SH-SY5Y (cell line): ENCODE measurements at regions not wholly inside any gene's neighbourhood (a gene's known extent, or its start where the extent isn't known, plus 50 kb on each side); places are given as distances from the start of the nearest gene placed in this dataset.

Source experiments
- GATA2 ChIP-seq: IDR thresholded peaks from 2 replicates; pipeline ENCODE4 v1.6.1; 2011; ENCODE audit warnings: mild to moderate bottlenecking, low read depth, low read length
- GATA3 ChIP-seq: IDR thresholded peaks from 2 replicates; pipeline ENCODE4 v1.6.1; 2011; ENCODE audit warnings: low read depth, mild to moderate bottlenecking, low read length, moderate library complexity

DNA sequence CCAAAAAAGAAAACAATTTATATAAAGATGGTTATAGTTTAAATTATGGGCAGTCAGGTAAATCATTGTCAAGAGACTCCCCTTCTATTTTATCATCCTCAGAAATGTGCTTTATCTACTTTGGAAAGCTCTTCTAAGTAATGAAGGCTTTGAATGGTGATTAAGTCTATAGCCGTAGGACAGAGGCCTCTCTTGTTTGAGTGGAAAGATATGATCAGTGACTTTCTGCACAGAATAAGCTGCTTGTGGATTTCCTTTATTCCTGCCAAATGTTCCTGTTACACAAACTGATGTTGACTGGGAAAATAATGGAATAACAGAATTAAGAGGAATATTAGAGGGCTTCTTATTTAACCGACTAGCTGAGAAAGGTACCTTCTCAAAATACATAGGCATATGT is 174.6 kb upstream of the IVNS1ABP start:
- no peak for TF ChIP-seq GATA2
- TF ChIP-seq GATA3, result no peak

DNA sequence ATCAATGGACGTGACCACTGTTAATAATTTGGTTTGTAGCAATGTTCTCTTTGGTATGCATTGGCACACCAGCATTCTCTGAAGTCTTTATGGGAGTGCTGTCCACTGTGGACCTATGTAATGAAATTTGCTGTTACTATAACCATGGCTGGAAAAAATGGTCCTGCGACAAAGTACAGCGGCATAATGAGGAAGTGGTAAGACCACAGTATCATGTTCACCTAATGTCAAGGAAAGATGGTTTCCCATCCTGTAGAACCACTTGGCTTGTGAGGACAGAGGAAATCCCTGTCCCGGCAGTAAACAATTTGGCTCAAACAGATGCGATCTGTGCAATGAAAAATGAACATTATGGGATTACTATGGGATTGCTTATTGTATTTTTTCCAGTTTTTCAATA is 173.9 kb upstream of the IVNS1ABP start:
- TF ChIP-seq GATA2 (no peak), GATA3 (no peak)

DNA sequence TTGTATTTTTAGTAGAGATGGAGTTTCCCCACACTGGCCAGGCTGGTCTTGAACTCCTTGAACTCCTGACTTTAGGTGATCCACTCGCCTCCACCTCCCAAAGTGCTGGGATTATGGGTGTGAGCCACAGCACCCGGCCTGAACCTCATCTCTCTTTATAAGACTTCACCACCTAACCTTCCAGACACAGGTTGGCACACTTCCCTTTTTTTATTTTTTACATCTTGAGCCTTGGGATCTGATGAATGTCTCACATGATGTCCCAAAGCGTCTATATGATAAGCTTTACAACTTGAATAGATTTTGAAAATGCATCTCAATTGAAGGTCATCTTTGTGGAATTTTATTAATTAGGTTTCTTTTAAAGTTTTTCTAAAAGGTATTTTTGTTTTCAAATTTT is 172.4 kb upstream of the IVNS1ABP start:
- no peak for TF ChIP-seq GATA2
- TF ChIP-seq GATA3, result no peak

DNA sequence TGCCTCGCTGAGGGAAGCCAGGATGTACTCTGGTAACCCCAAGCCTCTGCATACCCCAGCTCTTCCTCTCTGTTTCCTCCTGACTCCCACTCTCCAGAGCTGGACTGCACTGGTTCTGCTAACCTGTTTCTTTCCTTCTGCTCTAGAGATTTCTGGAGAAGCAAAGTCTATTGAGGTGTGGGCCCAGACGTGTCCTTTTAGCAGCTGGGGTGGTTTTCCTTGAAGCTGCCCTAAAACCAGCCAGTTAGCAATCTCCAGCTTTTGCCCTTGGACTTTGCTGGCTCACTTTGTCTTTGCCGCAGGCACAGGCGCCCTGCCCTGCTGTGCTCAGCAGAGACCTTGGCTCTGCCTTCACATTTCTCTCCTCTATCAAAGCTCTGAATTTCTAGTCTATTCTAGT is 171.8 kb upstream of the IVNS1ABP start:
- TF ChIP-seq GATA2 (no peak), GATA3 (no peak)

DNA sequence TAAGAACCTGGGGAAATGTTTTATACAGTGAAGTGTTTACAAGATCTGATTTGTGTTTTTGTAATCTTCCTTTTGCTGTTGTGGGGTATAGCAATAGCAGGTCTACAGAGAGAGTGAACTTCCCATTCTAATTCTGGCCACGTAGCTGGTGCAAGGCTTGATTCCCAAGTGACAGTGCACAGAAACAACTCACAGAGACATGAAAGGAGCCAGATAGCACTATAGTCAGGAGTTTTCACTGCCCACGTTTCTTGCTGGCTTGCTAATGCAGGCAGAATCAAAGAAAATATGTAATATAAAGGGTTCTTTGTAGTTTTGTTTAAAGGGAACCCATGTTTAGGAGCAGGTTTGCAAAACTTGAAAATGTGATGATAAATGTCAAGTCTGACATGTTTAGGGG is 170.9 kb upstream of the IVNS1ABP start:
- TF ChIP-seq GATA2 (no peak), GATA3 (no peak)

DNA sequence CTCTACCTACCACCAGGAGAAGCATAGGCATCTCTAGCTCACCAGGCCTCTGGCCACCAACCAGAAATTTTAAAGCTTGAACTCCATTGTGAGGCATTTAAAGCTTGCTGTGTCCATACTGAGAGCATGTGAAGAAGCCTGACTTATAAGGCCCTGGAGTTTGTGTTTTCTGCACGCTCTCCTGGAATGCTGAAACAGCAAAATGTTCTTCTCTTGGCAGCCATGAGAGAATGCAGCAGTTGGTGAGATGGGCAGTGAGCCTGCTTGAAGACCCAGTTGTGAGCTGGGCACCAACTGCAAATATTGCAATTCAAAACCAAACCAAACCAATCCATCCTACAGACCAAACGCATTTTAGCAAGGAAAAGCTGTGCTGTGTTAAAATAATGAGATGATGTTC is 170.0 kb upstream of the IVNS1ABP start:
- TF ChIP-seq GATA3 (no peak), GATA2 (no peak)

DNA sequence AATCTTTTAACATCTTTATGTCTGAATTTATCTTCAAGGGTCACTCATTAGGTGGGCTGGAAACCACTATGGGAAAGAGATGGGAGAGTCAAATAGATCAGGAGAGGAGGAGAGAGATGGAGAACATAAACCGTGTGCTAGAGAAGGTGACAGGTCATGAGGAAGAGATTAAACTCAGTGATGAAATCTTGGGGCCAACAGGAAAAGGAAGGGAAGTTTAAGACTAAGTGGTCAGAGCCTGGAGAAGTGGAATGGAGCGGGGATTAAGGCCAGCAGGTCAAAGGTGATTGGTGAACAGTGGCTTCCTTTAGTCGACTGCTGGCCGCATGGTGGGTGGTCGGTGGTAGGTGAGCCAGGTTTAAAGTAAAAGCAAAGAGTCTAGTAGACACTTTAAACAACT is 169.3 kb upstream of the IVNS1ABP start:
- no peak for TF ChIP-seq GATA2
- no peak for TF ChIP-seq GATA3

DNA sequence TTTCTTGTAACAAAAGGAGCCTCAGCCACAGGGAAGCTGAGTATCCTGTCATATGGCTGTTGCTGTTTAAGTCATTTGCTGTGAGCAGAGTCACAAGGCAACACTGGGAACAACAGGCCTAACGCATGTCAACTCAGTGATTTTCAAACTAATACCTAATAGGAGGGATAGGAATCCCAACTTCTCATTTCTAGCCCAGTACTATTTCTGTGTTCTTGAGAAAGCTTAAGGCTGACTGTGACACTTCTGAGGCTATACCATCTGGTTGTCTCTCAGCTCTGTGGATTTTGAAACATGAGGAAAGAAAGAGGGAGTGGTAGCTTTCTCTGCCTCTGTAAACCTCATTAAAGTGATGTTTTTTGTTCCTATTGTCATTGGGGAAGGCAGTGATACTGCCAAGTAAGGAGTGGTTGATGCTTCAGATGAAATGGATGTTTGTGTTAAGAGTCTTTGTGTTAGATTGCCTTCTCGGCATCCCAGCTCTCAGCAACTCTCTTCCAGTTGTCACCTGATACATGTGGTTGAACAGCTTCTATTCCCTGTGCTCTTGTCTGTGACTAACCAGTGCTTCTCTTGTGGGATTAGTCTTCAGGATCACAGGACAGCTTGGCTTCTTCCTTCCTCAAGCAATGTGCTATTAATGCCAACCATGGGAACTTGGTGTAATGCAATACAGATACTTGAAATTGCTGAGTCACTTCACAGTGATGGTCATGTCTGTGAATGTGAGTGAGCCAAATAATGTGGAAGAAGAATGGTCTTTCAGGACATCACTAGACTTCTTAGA is 166.8 kb upstream of the IVNS1ABP start:
- no peak for TF ChIP-seq GATA3
- TF ChIP-seq GATA2, result no peak

DNA sequence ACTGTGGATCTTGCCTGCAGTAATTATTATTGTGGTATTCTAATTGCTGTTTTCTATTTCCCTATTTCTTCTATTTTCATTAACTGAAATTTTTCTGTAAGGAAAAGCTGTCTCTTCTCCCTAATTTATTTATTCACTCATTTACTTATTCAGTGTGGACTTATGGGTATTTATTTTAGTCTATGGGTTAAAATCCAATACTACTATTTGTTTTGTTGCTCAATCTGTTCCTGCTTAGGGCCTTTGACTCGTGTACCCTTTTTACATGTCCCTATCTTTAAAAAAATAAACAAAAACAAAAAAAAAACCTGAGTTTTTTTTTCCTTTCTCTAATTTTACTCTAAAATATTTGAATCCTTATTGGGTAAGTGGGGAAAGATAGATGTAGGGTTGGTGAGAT is 166.2 kb upstream of the IVNS1ABP start:
- TF ChIP-seq GATA2, result no peak
- TF ChIP-seq GATA3, result no peak

DNA sequence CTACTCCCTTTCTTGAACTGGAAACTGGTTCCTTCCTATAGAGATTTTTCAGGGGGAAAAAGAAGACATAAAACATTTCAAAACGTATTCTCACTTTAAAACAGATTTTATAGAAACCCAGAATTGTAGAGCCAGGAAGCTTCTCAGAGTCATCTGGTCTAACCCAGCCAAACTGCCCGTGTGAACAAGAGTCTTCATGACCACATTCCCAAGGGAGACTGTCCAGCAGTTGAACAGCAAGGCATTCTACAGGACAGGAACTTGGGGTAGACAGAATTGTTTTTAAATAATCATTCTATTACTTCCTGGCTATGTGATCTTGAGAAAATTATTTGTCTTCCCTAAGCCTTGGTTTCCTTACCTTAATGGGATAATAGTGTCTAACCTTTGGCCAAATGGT is 163.5 kb upstream of the IVNS1ABP start:
- TF ChIP-seq GATA2 (no peak), GATA3 (no peak)

DNA sequence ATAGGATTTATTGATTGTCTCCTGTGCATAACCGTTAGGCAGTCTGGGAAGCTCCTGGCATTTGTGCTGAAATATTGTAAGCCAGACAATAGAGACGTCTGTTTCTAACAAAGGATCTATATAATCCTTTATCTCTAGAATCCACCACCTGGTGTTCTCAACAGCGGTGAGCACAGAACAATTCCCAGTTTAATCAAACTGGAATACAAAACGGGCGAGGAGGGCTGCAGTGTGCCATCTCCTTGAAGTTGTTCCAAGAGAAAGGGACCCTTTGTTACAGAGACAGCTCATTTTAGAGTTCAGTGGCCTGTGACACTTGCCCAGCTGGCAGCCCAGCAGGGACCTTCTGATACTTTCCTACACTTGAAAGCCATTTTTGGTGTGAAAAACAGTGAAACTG is 162.8 kb upstream of the IVNS1ABP start:
- TF ChIP-seq GATA3 (no peak), GATA2 (no peak)

DNA sequence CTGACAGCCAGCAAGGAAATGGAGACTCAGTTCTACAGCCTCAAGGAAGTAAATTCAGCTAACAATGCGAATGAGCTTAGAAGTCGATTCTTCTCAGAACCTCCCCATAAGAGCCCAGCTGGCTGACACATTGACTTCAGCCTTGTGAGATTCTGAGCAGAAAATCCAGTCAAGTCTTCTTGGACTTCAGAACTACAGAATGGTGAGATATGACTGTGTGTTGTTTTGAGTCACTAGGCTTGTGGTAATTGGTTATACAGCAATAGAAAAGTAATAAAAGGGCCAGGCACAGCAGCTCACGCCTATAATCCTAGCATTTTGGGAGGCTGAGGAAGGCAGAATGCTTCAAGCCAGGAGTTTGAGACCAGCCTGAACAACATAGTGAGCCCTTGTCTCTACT is 161.8 kb upstream of the IVNS1ABP start:
- no peak for TF ChIP-seq GATA2
- no peak for TF ChIP-seq GATA3

DNA sequence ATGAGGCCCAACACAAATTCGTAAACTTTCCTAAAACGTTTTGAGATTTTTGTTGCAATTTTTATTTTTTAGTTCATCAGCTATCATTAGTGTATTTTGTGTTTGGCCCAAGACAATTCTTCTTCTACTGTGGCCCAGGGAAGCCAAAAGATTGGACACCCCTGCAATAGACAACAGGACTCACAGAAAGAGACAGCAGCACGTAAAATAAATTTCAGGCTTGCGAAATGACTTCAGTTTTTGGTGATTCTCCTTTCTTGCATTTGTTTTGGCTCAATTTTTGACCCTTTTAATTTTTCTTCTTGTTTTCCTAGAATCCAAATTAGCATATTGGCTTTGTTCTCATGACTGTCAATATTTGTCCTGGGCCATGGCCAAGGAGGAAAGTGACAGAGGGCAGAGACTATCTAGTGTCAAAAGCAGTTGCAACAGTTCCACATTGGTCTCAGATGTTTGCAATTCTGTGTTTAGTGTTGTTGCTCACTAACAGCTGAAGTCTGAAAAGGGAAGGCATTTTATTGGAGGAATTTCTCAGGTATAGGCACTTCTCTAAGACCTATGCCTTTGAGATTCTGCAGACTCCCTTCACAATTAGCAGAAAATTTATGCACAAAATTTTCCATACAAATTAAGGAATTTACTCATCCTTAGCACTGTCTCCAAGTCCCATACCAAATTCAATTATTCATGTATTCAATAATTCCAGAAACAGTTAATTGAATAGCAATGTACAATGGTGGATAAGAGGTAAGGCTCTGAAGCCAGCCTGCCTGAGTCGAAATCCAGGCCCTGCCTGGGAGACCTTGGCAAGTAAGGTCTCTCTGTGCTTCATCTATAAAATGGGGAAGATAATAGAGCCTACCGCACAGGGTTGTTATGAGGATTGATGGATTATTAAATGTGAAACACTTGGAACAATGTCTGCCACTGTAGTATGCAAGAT is 160.9 kb upstream of the IVNS1ABP start:
- TF ChIP-seq GATA2, result no peak
- TF ChIP-seq GATA3, result no peak

DNA sequence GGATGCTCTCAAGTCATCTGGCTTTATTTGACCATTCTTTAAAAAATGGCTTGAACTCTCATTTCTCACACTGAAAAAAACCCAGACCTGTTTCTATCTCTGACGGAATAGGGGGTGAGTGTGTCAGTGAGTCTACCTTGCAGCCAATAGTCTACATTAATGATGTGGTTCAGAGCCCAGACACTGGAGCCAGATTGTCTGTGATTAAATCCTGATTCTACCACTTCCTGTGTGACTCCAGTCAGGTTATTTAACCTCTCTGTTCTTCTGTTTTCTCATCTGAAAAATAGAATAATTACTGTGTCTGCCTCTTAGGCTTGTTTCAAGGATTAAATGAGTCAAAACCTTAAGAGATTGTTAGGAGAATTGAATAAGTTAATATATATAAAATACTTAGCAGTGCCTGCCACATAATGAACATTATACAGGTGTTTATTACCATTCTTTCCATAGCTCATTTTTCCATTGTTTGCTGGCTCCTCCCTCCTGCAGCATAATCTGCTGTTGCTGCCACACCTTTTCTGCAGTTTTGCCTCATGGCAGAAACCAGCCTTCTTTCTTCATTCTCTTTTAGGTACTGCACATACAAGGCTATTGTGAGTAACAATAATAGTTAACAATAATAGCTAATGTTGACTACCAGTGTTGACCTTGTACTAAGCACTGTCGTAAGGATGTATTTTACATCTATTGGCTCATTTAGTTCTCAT is 157.6 kb upstream of the IVNS1ABP start:
- TF ChIP-seq GATA3 (no peak), GATA2 (no peak)

DNA sequence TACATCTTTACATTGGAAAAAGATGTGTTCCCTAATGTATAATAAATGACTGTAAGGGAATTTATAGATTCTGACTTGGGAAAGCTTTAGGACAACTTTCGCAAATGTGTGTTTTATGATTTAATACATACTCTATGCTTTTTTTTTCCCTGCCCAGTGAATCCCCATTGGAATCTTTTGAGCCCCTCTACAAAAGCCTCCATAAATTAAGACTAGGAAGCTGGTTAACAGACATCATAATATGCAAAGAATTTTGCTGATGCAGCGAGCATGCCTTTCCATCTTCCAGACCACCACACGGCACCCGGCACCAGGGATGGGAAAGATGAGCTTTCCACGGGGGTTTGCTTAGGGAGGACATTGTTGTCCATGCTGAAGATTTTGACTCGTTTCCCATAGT is 156.1 kb upstream of the IVNS1ABP start:
- TF ChIP-seq GATA3, result no peak
- TF ChIP-seq GATA2, result no peak

DNA sequence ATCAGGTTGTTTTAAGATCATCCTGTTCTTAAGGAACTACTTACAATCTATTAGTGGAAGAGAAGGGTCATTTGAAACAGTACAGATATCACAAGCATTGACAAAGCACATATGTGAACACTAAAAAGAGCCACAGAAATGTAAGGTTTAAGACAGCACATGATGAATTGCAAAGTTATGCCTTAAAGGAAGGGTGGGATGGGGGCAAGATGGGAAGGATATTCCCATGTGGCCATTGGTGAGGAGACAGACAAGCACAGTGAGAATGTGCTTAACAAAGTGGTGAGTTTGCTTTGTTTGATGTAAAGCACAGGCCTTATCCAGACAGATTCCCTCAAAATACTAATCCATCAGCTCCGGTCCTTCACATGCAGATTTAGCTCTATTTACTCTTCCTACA is 151.6 kb upstream of the IVNS1ABP start:
- TF ChIP-seq GATA3 (no peak), GATA2 (no peak)

DNA sequence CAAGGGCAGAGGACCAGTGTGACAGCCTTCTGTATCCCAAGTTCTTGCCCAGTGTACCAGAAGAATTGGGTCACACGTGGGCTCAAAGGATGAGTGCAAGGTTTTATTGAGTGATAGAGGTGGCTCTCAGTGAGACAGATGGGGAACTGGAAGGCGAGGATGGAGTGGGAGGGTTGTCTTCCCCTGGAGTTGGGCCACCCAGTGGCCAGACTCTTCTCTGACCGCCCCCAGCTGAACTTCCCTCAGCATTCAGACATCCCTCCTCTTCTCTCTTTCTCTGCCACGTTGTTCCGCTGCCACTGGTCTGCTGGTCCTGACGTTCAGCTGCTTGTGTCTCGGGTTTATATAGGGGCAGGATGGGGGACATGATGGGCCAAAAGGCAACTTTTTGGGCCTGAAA is 150.1 kb upstream of the IVNS1ABP start:
- TF ChIP-seq GATA3, result no peak
- no peak for TF ChIP-seq GATA2
